WTC11 (cell line): ENCODE measurements at regions not wholly inside any gene's neighbourhood (a gene's known extent, or its start where the extent isn't known, plus 50 kb on each side); places are given as distances from the start of the nearest gene placed in this dataset.

Experiments used
- CTCF ChIP-seq: fragments of 200-600 bp; IDR thresholded peaks from 2 replicates; pipeline ENCODE4 v1.8.0; 2022; ENCODE audit warnings: antibody characterized with exemption
- E2F1 ChIP-seq: sonication (generic); formaldehyde crosslinking; IDR thresholded peaks from 2 replicates; pipeline ENCODE4 v1.8.0; 2022; ENCODE audit warnings: mild to moderate bottlenecking, missing genetic modification reagents
- ETV6 ChIP-seq: sonication (generic); formaldehyde crosslinking; IDR thresholded peaks from 2 replicates; pipeline ENCODE4 v1.8.1; 2022; ENCODE audit warnings: mild to moderate bottlenecking, missing genetic modification reagents
- HMGXB4 ChIP-seq: sonication (generic); formaldehyde crosslinking; IDR thresholded peaks from 2 replicates; pipeline ENCODE4 v1.8.1; 2023; ENCODE audit warnings: mild to moderate bottlenecking, moderate library complexity, missing genetic modification reagents
- MAX ChIP-seq: sonication (generic); formaldehyde crosslinking; IDR thresholded peaks from 2 replicates; pipeline ENCODE4 v1.8.0; 2022; ENCODE audit warnings: mild to moderate bottlenecking, missing genetic modification reagents
- PREB ChIP-seq: sonication (generic); formaldehyde crosslinking; IDR thresholded peaks from 2 replicates; pipeline ENCODE4 v1.8.1; 2022; ENCODE audit warnings: mild to moderate bottlenecking, missing genetic modification reagents, moderate library complexity, borderline replicate concordance
- TEAD1 ChIP-seq: sonication (generic); formaldehyde crosslinking; IDR thresholded peaks from 2 replicates; pipeline ENCODE4 v1.8.0; 2022; ENCODE audit warnings: mild to moderate bottlenecking, missing genetic modification reagents
- USF1 ChIP-seq: sonication (generic); formaldehyde crosslinking; IDR thresholded peaks from 2 replicates; pipeline ENCODE4 v1.8.0; 2022; ENCODE audit warnings: mild to moderate bottlenecking, missing genetic modification reagents
- USF2 ChIP-seq: sonication (generic); formaldehyde crosslinking; IDR thresholded peaks from 2 replicates; pipeline ENCODE4 v1.8.1; 2023; ENCODE audit warnings: mild to moderate bottlenecking, missing genetic modification reagents, moderate library complexity
- ZBTB43 ChIP-seq: sonication (generic); formaldehyde crosslinking; IDR thresholded peaks from 2 replicates; pipeline ENCODE4 v1.8.1; 2023; ENCODE audit warnings: mild to moderate bottlenecking, missing genetic modification reagents
- ZNF121 ChIP-seq: sonication (generic); formaldehyde crosslinking; IDR thresholded peaks from 2 replicates; pipeline ENCODE4 v1.8.0; 2023; ENCODE audit warnings: missing genetic modification reagents
- ZNF512 ChIP-seq: sonication (generic); formaldehyde crosslinking; IDR thresholded peaks from 2 replicates; pipeline ENCODE4 v1.8.1; 2022; ENCODE audit warnings: missing genetic modification reagents, borderline replicate concordance

- TF ChIP-seq CTCF (no peak), PREB (CRISPR knock-in tag) (no peak), E2F1 (no peak), TEAD1 (CRISPR knock-in tag) (no peak), USF2 (CRISPR knock-in tag) (no peak), ZBTB43 (no peak), MAX (CRISPR knock-in tag) (no peak), USF1 (CRISPR knock-in tag) (no peak), ZNF121 (CRISPR knock-in tag) (no peak), ETV6 (CRISPR knock-in tag) (no peak), ZNF512 (CRISPR knock-in tag) (no peak), HMGXB4 (CRISPR knock-in tag) (no peak)
Measured at GRCh38 chr18:49698525-49699025, 114.8 kb downstream of the ACAA2 start.
